ENCODE measurements at regions not wholly inside any gene's neighbourhood (a gene's known extent, or its start where the extent isn't known, plus 50 kb on each side); places are given as distances from the start of the nearest gene placed in this dataset.

DNA sequence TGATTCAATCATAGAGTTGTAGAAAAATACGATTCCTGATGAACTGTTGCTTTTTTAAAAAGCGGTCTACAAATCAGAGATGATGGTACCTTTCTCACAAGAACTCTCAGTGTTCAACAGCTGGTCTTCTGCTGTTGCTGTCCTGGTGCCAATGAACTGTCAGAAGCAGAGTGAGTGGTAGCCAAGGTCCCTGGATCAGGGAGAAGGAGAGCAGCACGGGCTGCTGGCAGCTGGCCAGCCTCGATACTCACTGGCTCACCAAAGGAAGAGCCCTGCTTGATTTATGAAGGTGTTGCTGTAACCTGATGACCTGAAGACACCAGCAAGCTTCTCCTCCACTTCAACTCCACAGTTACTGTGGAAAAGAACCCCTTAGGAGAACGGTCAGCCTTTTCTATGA, 300.8 kb upstream of the SOX11 start:
- no peak for DNase-seq (ENCODE audit: insufficient read length, low spot score, missing footprints)
- TF ChIP-seq, protein P1, sequence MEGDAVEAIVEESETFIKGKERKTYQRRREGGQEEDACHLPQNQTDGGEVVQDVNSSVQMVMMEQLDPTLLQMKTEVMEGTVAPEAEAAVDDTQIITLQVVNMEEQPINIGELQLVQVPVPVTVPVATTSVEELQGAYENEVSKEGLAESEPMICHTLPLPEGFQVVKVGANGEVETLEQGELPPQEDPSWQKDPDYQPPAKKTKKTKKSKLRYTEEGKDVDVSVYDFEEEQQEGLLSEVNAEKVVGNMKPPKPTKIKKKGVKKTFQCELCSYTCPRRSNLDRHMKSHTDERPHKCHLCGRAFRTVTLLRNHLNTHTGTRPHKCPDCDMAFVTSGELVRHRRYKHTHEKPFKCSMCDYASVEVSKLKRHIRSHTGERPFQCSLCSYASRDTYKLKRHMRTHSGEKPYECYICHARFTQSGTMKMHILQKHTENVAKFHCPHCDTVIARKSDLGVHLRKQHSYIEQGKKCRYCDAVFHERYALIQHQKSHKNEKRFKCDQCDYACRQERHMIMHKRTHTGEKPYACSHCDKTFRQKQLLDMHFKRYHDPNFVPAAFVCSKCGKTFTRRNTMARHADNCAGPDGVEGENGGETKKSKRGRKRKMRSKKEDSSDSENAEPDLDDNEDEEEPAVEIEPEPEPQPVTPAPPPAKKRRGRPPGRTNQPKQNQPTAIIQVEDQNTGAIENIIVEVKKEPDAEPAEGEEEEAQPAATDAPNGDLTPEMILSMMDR (IDR thresholded peaks at IDR 0.05; ENCODE audit: extremely low read depth, low read depth, low read length), result no peak
- H2AFZ ChIP-seq (ENCODE audit: low read length), result no peak overlapping the region
- no peak overlapping the region for H3K4me3 ChIP-seq (ENCODE audit: insufficient read depth, low read length)
- no peaks in the 10 kb centered on the region for H4K20me1 ChIP-seq (ENCODE audit: insufficient read depth, low read length)
- H3K4me2 ChIP-seq (ENCODE audit: insufficient read depth, low read length), result no peak overlapping the region
- H3K79me2 ChIP-seq (ENCODE audit: insufficient read depth, low read length), result no peaks in the 10 kb centered on the region
- H3K27me3 ChIP-seq (ENCODE audit: insufficient read depth, low read length), result no peaks in the 10 kb centered on the region
- H3K27ac ChIP-seq (ENCODE audit: low read depth, low read length), result no peak overlapping the region
- no peaks in the 10 kb centered on the region for H3K4me1 ChIP-seq (ENCODE audit: insufficient read depth, low read length)
- H3K36me3 ChIP-seq (ENCODE audit: insufficient read depth, low read length), result no peaks in the 10 kb centered on the region
- no peaks in the 10 kb centered on the region for H3K9me3 ChIP-seq (ENCODE audit: low read depth, low read length)

- H3K27ac ChIP-seq (ENCODE audit: low read depth, low read length), result no peak overlapping the region
- H3K4me2 ChIP-seq (ENCODE audit: insufficient read depth, low read length), result no peak overlapping the region
- H3K36me3 ChIP-seq (ENCODE audit: insufficient read depth, low read length), result no peaks in the 10 kb centered on the region
- H3K4me1 ChIP-seq (ENCODE audit: insufficient read depth, low read length), result no peaks in the 10 kb centered on the region
- H3K79me2 ChIP-seq (ENCODE audit: insufficient read depth, low read length), result no peaks in the 10 kb centered on the region
- H3K4me3 ChIP-seq (ENCODE audit: insufficient read depth, low read length), result no peak overlapping the region
- H3K27me3 ChIP-seq (ENCODE audit: insufficient read depth, low read length), result no peaks in the 10 kb centered on the region
- TF ChIP-seq, protein P1 (IDR thresholded peaks at IDR 0.05; ENCODE audit: extremely low read depth, low read depth, low read length), result no peak
- no peaks in the 10 kb centered on the region for H4K20me1 ChIP-seq (ENCODE audit: insufficient read depth, low read length)
- H3K9me3 ChIP-seq (ENCODE audit: low read depth, low read length), result no peaks in the 10 kb centered on the region
- DNase-seq (ENCODE audit: insufficient read length, low spot score, missing footprints), result no peak
- H2AFZ ChIP-seq (ENCODE audit: low read length), result no peak overlapping the region
Observed at GRCh38 chr2:5392658-5393057, 299.5 kb upstream of the SOX11 start.

GRCh38 chr2:5393474-5393873, 298.7 kb upstream of the SOX11 start:
- no peak for DNase-seq (ENCODE audit: insufficient read length, low spot score, missing footprints)
- H4K20me1 ChIP-seq (ENCODE audit: insufficient read depth, low read length), result no peaks in the 10 kb centered on the region
- H3K27ac ChIP-seq (ENCODE audit: low read depth, low read length), result no peak overlapping the region
- no peaks in the 10 kb centered on the region for H3K79me2 ChIP-seq (ENCODE audit: insufficient read depth, low read length)
- TF ChIP-seq, protein P1 (IDR thresholded peaks at IDR 0.05; ENCODE audit: extremely low read depth, low read depth, low read length), result no peak
- H2AFZ ChIP-seq (ENCODE audit: low read length), result no peak overlapping the region
- H3K4me2 ChIP-seq (ENCODE audit: insufficient read depth, low read length), result no peak overlapping the region
- H3K36me3 ChIP-seq (ENCODE audit: insufficient read depth, low read length), result no peaks in the 10 kb centered on the region
- no peaks in the 10 kb centered on the region for H3K9me3 ChIP-seq (ENCODE audit: low read depth, low read length)
- no peaks in the 10 kb centered on the region for H3K27me3 ChIP-seq (ENCODE audit: insufficient read depth, low read length)
- no peaks in the 10 kb centered on the region for H3K4me1 ChIP-seq (ENCODE audit: insufficient read depth, low read length)
- no peak overlapping the region for H3K4me3 ChIP-seq (ENCODE audit: insufficient read depth, low read length)

DNA sequence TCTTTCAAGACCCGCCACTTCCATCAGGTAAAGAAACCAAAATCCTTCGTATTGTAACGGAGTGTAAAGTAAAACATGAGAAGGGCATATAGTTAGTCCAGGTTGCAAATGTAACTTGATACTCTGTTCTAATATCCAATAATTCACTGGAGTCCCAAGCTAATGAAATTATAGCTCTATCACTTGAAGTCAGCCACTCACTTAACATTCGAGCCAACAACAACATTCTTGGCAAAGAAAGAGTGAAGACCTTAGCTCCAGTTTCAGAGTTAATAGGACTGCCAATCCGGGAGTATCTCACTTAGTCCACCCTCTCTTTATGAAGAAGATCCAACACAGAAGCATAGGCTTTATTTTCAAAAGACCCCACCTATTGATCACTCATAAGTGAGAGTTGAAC, 298.0 kb upstream of the SOX11 start:
- TF ChIP-seq, protein P1 (IDR thresholded peaks at IDR 0.05; ENCODE audit: extremely low read depth, low read depth, low read length), result no peak
- Histone ChIP-seq H3K27ac (ENCODE audit: low read depth, low read length) (no peak overlapping the region), H3K4me1 (ENCODE audit: insufficient read depth, low read length) (no peaks in the 10 kb centered on the region), H3K36me3 (ENCODE audit: insufficient read depth, low read length) (no peaks in the 10 kb centered on the region), H3K4me2 (ENCODE audit: insufficient read depth, low read length) (no peak overlapping the region), H2AFZ (ENCODE audit: low read length) (no peak overlapping the region), H3K79me2 (ENCODE audit: insufficient read depth, low read length) (no peaks in the 10 kb centered on the region), H3K27me3 (ENCODE audit: insufficient read depth, low read length) (no peaks in the 10 kb centered on the region), H3K4me3 (ENCODE audit: insufficient read depth, low read length) (no peak overlapping the region), H4K20me1 (ENCODE audit: insufficient read depth, low read length) (no peaks in the 10 kb centered on the region), H3K9me3 (ENCODE audit: low read depth, low read length) (no peaks in the 10 kb centered on the region)
- no peak for DNase-seq (ENCODE audit: insufficient read length, low spot score, missing footprints)
